Immature natural killer cell (primary cell): ENCODE measurements at regions not wholly inside any gene's neighbourhood (a gene's known extent, or its start where the extent isn't known, plus 50 kb on each side); places are given as distances from the start of the nearest gene placed in this dataset.

Source experiments
- DNase-seq, 3 donors: peaks; one replicate each; pipeline ENCODE4 v3.0.0; 2022; ENCODE audit warnings: mixed read lengths in 1 of 3
- H3K27ac Mint-ChIP-seq, 6 donors: one replicate each; pipeline ENCODE4 v1.8.0; 2020; ENCODE audit warnings: mixed read lengths in 6 of 6, mild to moderate bottlenecking in 5 of 6, inconsistent platforms in 4 of 6, moderate library complexity in 3 of 6
- H3K27me3 Mint-ChIP-seq, 3 donors: one replicate each; pipeline ENCODE4 v1.8.0; 2020 to 2021; ENCODE audit warnings: low read depth in 3 of 3, mild to moderate bottlenecking in 3 of 3, mixed read lengths in 3 of 3, moderate library complexity in 3 of 3, inconsistent platforms in 1 of 3
- H3K36me3 Mint-ChIP-seq, 3 donors: one replicate each; pipeline ENCODE4 v1.8.0; 2020; ENCODE audit warnings: mixed read lengths in 3 of 3, inconsistent platforms in 2 of 3, mild to moderate bottlenecking in 2 of 3
- H3K4me1 Mint-ChIP-seq, 2 donors: one replicate each; pipeline ENCODE4 v1.8.0; 2020; ENCODE audit warnings: inconsistent platforms in 2 of 2, mild to moderate bottlenecking in 2 of 2, mixed read lengths in 2 of 2, moderate library complexity in 1 of 2
- H3K4me3 Mint-ChIP-seq, 5 donors: one replicate each; pipeline ENCODE4 v1.8.0; 2020; ENCODE audit warnings: mild to moderate bottlenecking in 5 of 5, mixed read lengths in 5 of 5, inconsistent platforms in 3 of 5, moderate library complexity in 3 of 5
- H3K9me3 Mint-ChIP-seq, 6 donors: one replicate each; pipeline ENCODE4 v1.8.0; 2020; ENCODE audit warnings: mild to moderate bottlenecking in 6 of 6, mixed read lengths in 6 of 6, inconsistent platforms in 4 of 6, moderate library complexity in 3 of 6

- Mint-ChIP-seq H3K9me3 (no peaks in the 10 kb centered on the region), H3K27me3 (peaks cover 0 to 10% (median 0%) of the 10 kb centered on the region in 3 donors), H3K27ac (no peak overlapping the region), H3K4me3 (no peak overlapping the region), H3K36me3 (no peaks in the 10 kb centered on the region), H3K4me1 (no peaks in the 10 kb centered on the region)
- no peak for DNase-seq
These were observed 209.2 kb upstream of the TOPAZ1 start for GRCh38 chr3:44032487-44032886.

- no peak overlapping the region for H3K4me3 Mint-ChIP-seq
- no peaks in the 10 kb centered on the region for H3K36me3 Mint-ChIP-seq
- no peak overlapping the region for H3K27ac Mint-ChIP-seq
- no peaks in the 10 kb centered on the region for H3K4me1 Mint-ChIP-seq
- no peak for DNase-seq
- no peaks in the 10 kb centered on the region for H3K9me3 Mint-ChIP-seq
- peaks cover 0 to 10% (median 0%) of the 10 kb centered on the region in 3 donors for H3K27me3 Mint-ChIP-seq
These were observed 208.6 kb upstream of the TOPAZ1 start for GRCh38 chr3:44033123-44033522.

- Mint-ChIP-seq H3K4me1 (no peaks in the 10 kb centered on the region), H3K27ac (no peak overlapping the region), H3K9me3 (no peaks in the 10 kb centered on the region), H3K27me3 (peaks cover 0 to 7% (median 0%) of the 10 kb centered on the region in 3 donors), H3K4me3 (no peak overlapping the region), H3K36me3 (no peaks in the 10 kb centered on the region)
- DNase-seq, result no peak
These were observed 204.8 kb upstream of the TOPAZ1 start for GRCh38 chr3:44036850-44037249.

- Mint-ChIP-seq H3K36me3 (no peaks in the 10 kb centered on the region), H3K9me3 (no peaks in the 10 kb centered on the region), H3K4me1 (no peaks in the 10 kb centered on the region), H3K4me3 (no peak overlapping the region), H3K27me3 (peaks cover 0 to 3% (median 0%) of the 10 kb centered on the region in 3 donors), H3K27ac (no peak overlapping the region)
- no peak for DNase-seq
These were observed 202.7 kb upstream of the TOPAZ1 start for GRCh38 chr3:44039006-44039405.

- Mint-ChIP-seq H3K27ac (no peak overlapping the region), H3K36me3 (no peaks in the 10 kb centered on the region), H3K27me3 (peaks cover 0 to 2% (median 0%) of the 10 kb centered on the region in 3 donors), H3K4me3 (no peak overlapping the region), H3K9me3 (no peaks in the 10 kb centered on the region), H3K4me1 (no peaks in the 10 kb centered on the region)
- no peak for DNase-seq
These were observed 200.0 kb upstream of the TOPAZ1 start for GRCh38 chr3:44041726-44042125.

GRCh38 chr3:44042772-44043171, 198.9 kb upstream of the TOPAZ1 start:
- DNase-seq, result no peak
- Mint-ChIP-seq H3K36me3 (no peaks in the 10 kb centered on the region), H3K4me3 (no peak overlapping the region), H3K4me1 (no peaks in the 10 kb centered on the region), H3K27ac (no peak overlapping the region), H3K9me3 (no peaks in the 10 kb centered on the region), H3K27me3 (no peaks in the 10 kb centered on the region)

- H3K9me3 Mint-ChIP-seq, result no peaks in the 10 kb centered on the region
- no peaks in the 10 kb centered on the region for H3K36me3 Mint-ChIP-seq
- H3K27ac Mint-ChIP-seq, result no peak overlapping the region
- no peaks in the 10 kb centered on the region for H3K4me1 Mint-ChIP-seq
- H3K27me3 Mint-ChIP-seq, result no peaks in the 10 kb centered on the region
- H3K4me3 Mint-ChIP-seq, result no peak overlapping the region
- DNase-seq, result peak in 1 of 3 donors; percentile 7
These were observed 196.0 kb upstream of the TOPAZ1 start for GRCh38 chr3:44045476-44046275.

- Mint-ChIP-seq H3K36me3 (no peaks in the 10 kb centered on the region), H3K27ac (no peak overlapping the region), H3K27me3 (peaks cover 0 to 3% (median 0%) of the 10 kb centered on the region in 3 donors), H3K4me1 (no peaks in the 10 kb centered on the region), H3K9me3 (no peaks in the 10 kb centered on the region), H3K4me3 (no peak overlapping the region)
- DNase-seq, result no peak
These were observed 193.9 kb upstream of the TOPAZ1 start for GRCh38 chr3:44047796-44048195.

GRCh38 chr3:44048196-44048924, 193.3 kb upstream of the TOPAZ1 start:
- Mint-ChIP-seq H3K27ac (no peak overlapping the region), H3K4me3 (no peak overlapping the region), H3K27me3 (peaks cover 0 to 3% (median 0%) of the 10 kb centered on the region in 3 donors), H3K9me3 (no peaks in the 10 kb centered on the region), H3K36me3 (no peaks in the 10 kb centered on the region), H3K4me1 (no peaks in the 10 kb centered on the region)
- no peak for DNase-seq

- H3K36me3 Mint-ChIP-seq, result no peaks in the 10 kb centered on the region
- no peak overlapping the region for H3K27ac Mint-ChIP-seq
These were observed 192.7 kb upstream of the TOPAZ1 start for GRCh38 chr3:44048949-44049348.

GRCh38 chr3:44050101-44050500, 191.6 kb upstream of the TOPAZ1 start:
- H3K27me3 Mint-ChIP-seq, result peaks cover 5 to 7% (median 5%) of the 10 kb centered on the region in 3 donors
- DNase-seq, result no peak

More at GRCh38 chr3:44048949-44049348, 192.7 kb upstream of the TOPAZ1 start:
- Mint-ChIP-seq H3K4me3 (no peak overlapping the region), H3K27me3 (peaks cover 2 to 3% (median 3%) of the 10 kb centered on the region in 3 donors), H3K9me3 (no peaks in the 10 kb centered on the region), H3K4me1 (no peaks in the 10 kb centered on the region)
- no peak for DNase-seq

GRCh38 chr3:44050867-44051266, 190.8 kb upstream of the TOPAZ1 start:
- H3K4me1 Mint-ChIP-seq, result no peaks in the 10 kb centered on the region
- H3K27ac Mint-ChIP-seq, result no peak overlapping the region
- no peaks in the 10 kb centered on the region for H3K9me3 Mint-ChIP-seq
- H3K36me3 Mint-ChIP-seq, result no peaks in the 10 kb centered on the region
- peaks cover 5 to 7% (median 5%) of the 10 kb centered on the region in 3 donors for H3K27me3 Mint-ChIP-seq
- DNase-seq, result no peak
- no peak overlapping the region for H3K4me3 Mint-ChIP-seq

More at GRCh38 chr3:44050101-44050500, 191.6 kb upstream of the TOPAZ1 start:
- no peaks in the 10 kb centered on the region for H3K36me3 Mint-ChIP-seq
- H3K27ac Mint-ChIP-seq, result no peak overlapping the region
- no peak overlapping the region for H3K4me3 Mint-ChIP-seq
- no peaks in the 10 kb centered on the region for H3K4me1 Mint-ChIP-seq
- no peaks in the 10 kb centered on the region for H3K9me3 Mint-ChIP-seq

GRCh38 chr3:44055951-44056350, 185.7 kb upstream of the TOPAZ1 start:
- no peaks in the 10 kb centered on the region for H3K36me3 Mint-ChIP-seq
- DNase-seq, result no peak
- no peaks in the 10 kb centered on the region for H3K9me3 Mint-ChIP-seq
- H3K4me3 Mint-ChIP-seq, result no peak overlapping the region
- no peak overlapping the region for H3K27ac Mint-ChIP-seq
- H3K4me1 Mint-ChIP-seq, result no peaks in the 10 kb centered on the region
- H3K27me3 Mint-ChIP-seq, result peaks cover 7 to 9% (median 7%) of the 10 kb centered on the region in 3 donors

- Mint-ChIP-seq H3K4me3 (no peak overlapping the region), H3K4me1 (no peaks in the 10 kb centered on the region), H3K27ac (no peak overlapping the region), H3K27me3 (peaks cover 5 to 9% (median 7%) of the 10 kb centered on the region in 3 donors), H3K9me3 (no peaks in the 10 kb centered on the region), H3K36me3 (no peaks in the 10 kb centered on the region)
- no peak for DNase-seq
These were observed 185.0 kb upstream of the TOPAZ1 start for GRCh38 chr3:44056446-44057240.
